GM12892 (cell line): ENCODE measurements at regions not wholly inside any gene's neighbourhood (a gene's known extent, or its start where the extent isn't known, plus 50 kb on each side); places are given as distances from the start of the nearest gene placed in this dataset.
"Not testable (repeated sequence)": the region's sequence is repeated elsewhere in the genome, so short reads cannot be mapped to it uniquely, and the experiment has no call there.

Experiments
- POLR2A ChIP-seq: IDR thresholded peaks from 2 replicates; pipeline ENCODE4 v1.6.1; 2011; ENCODE audit warnings: low read depth, low read length, control low read depth
- POLR2AphosphoS5 ChIP-seq: IDR thresholded peaks from 2 replicates; pipeline ENCODE4 v1.6.1; 2011; ENCODE audit warnings: low read depth, low read length, control low read depth
- TAF1 ChIP-seq: IDR thresholded peaks from 2 replicates; pipeline ENCODE4 v1.6.1; 2011; ENCODE audit warnings: low read depth, mild to moderate bottlenecking, control low read depth, low read length, borderline replicate concordance

DNA sequence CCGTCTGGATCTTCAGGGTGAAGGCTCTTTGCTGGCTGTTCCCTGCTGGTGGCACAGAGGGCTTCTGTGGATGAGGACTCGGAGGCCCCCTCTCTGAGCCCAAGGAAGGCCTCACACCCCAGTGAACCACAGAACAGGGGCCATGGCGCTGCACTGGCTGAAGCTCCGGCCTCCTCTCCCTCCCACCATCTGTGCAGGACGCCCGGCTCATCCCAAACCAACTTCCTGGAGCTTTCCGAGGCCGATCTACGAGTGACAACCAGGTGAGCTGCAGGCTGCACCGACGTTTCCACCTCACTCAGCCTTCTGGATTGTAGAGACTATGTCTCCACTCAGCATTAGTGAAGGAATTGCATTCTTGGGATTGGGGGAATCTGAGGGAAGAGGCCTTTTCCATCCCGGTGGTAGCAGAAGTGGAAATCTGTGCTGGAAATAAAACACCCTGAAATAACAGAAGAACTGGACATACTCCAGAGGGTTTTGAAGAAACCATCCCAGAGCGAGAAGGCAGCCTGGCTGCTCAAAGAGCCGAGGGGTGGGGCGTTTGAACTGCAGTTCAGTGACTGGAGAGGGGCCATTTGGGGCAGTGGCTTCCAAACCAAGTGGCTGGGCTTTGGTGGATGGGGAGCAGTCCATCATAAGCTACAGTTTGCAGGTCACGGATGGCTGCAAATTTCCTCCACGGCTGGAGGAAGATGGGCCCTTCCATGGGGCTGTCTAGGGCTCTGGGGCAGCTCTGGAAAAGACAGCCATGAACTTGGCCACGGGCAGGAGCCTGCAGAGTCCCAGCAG, 120.7 kb upstream of the ZNF469 start:
- not testable (repeated sequence) for TF ChIP-seq POLR2A, POLR2AphosphoS5, TAF1
